Endothelial cell of umbilical vein (primary cell): ENCODE measurements at regions not wholly inside any gene's neighbourhood (a gene's known extent, or its start where the extent isn't known, plus 50 kb on each side); places are given as distances from the start of the nearest gene placed in this dataset.

Experiments used
- BruUV-seq: library from RNA; stranded (reverse); fragments of 400-500 nt; replicated peaks from 2 replicates; lab custom pipeline; 2021; lab: Mats Ljungman, UMichigan
- CTCF ChIA-PET: fragments of 300-600, 350-600 bp; sonication (Branson Sonifier 250); formaldehyde crosslinking; loops from one replicate; lab custom pipeline; 2021; ENCODE audit warnings: antibody characterized with exemption, inconsistent platforms; lab: Charles Lee
- POLR2A ChIA-PET: fragments of 300-600, 350-600 bp; sonication (Branson Sonifier 250); formaldehyde crosslinking; loops from one replicate; lab custom pipeline; 2021; ENCODE audit warnings: antibody characterized with exemption, inconsistent platforms; lab: Charles Lee
- DNase-seq: peaks from one replicate; pipeline ENCODE4 v3.0.0-alpha.2; 2011; ENCODE audit warnings: low read depth, low spot score
- FAIRE-seq: peaks from 2 replicates; lab custom pipeline; 2011; peaks lifted over from hg19 to GRCh38; lab: Jason Lieb, UNC
- H2AFZ ChIP-seq: 2 replicates; pipeline ENCODE4 v1.6.0; 2012; ENCODE audit warnings: low read depth, low read length, control low read depth, inconsistent platforms
- H3K27ac ChIP-seq: 2 replicates; pipeline ENCODE4 v1.5.1; 2011; ENCODE audit warnings: low read depth, mild to moderate bottlenecking, control low read depth, low read length, moderate library complexity; ENCODE audit not compliant: insufficient read depth
- H3K27me3 ChIP-seq, 2 experiments: 2 replicates each; pipeline versions ENCODE4 v1.6.0 to v1.6.1; 2011; ENCODE audit warnings: low read length in 2 of 2, mixed read lengths in 1 of 2; ENCODE audit not compliant: control insufficient read depth in 2 of 2, insufficient read depth in 2 of 2
- H3K36me3 ChIP-seq, 2 experiments: 2 replicates in 1 of 2; 3 replicates in 1 of 2; pipeline ENCODE4 v1.5.1; 2011; ENCODE audit warnings: low read length in 2 of 2, mild to moderate bottlenecking in 1 of 2, moderate library complexity in 1 of 2; ENCODE audit not compliant: control insufficient read depth in 2 of 2, insufficient read depth in 2 of 2; ENCODE audit errors: extremely low read depth in 1 of 2
- H3K4me1 ChIP-seq: 3 replicates; pipeline ENCODE4 v1.5.1; 2011; ENCODE audit warnings: mild to moderate bottlenecking, low read length; ENCODE audit not compliant: control insufficient read depth, insufficient read depth; ENCODE audit errors: extremely low read depth
- H3K4me2 ChIP-seq: 2 replicates; pipeline ENCODE4 v1.6.1; 2011; ENCODE audit warnings: low read length, control low read depth, mixed read lengths; ENCODE audit not compliant: insufficient read depth
- H3K4me3 ChIP-seq, 3 experiments: fragments of 200-600 bp in 1 of 3; sonication (generic), shearing (Covaris generic) in 1 of 3; replicated peaks in 1 of 3; 2 replicates each; pipeline ENCODE4 v1.5.1; 2011 to 2016; ENCODE audit warnings: control low read depth in 3 of 3, low read length in 3 of 3, mild to moderate bottlenecking in 2 of 3, inconsistent platforms in 1 of 3, low read depth in 1 of 3, moderate library complexity in 1 of 3; ENCODE audit not compliant: insufficient read depth in 1 of 3
- H3K79me2 ChIP-seq: 2 replicates; pipeline ENCODE4 v1.6.0; 2012; ENCODE audit warnings: low read length, inconsistent platforms; ENCODE audit not compliant: control insufficient read depth, insufficient read depth
- H3K9ac ChIP-seq: replicated peaks from 2 replicates; pipeline ENCODE3; 2011; ENCODE audit warnings: low read length, control low read depth; ENCODE audit not compliant: insufficient read depth; ENCODE audit errors: extremely low read depth
- H3K9me1 ChIP-seq: replicated peaks from 3 replicates; pipeline ENCODE4 v1.6.0; 2011; ENCODE audit warnings: mild to moderate bottlenecking, low read length; ENCODE audit not compliant: control insufficient read depth, insufficient read depth; ENCODE audit errors: extremely low read depth
- H3K9me3 ChIP-seq: replicated peaks from 2 replicates; pipeline ENCODE4 v1.5.1; 2012; ENCODE audit warnings: low read length, inconsistent platforms; ENCODE audit not compliant: control insufficient read depth, insufficient read depth
- H4K20me1 ChIP-seq: replicated peaks from 2 replicates; pipeline ENCODE3; 2011; ENCODE audit warnings: mild to moderate bottlenecking, low read length; ENCODE audit not compliant: control insufficient read depth, insufficient read depth; ENCODE audit errors: extremely low read depth
- EZH2 ChIP-seq: IDR thresholded peaks from 2 replicates; pipeline ENCODE4 v1.6.1; 2012; ENCODE audit warnings: borderline replicate concordance, low read depth, mild to moderate bottlenecking, moderate library complexity, low read length, inconsistent platforms; ENCODE audit not compliant: severe bottlenecking
- GATA2 ChIP-seq: IDR thresholded peaks from 2 replicates; pipeline ENCODE4 v1.7.0; 2011; ENCODE audit warnings: low read depth, mild to moderate bottlenecking, moderate library complexity, mixed read lengths, low read length; ENCODE audit not compliant: insufficient read length, insufficient read depth
- JUN ChIP-seq: IDR thresholded peaks from 2 replicates; pipeline ENCODE4 v1.6.1; 2011; ENCODE audit warnings: borderline replicate concordance, low read depth; ENCODE audit not compliant: insufficient read length, insufficient read depth
- MAX ChIP-seq: IDR thresholded peaks from 2 replicates; pipeline ENCODE4 v1.6.1; 2011; ENCODE audit not compliant: insufficient read depth, insufficient read length
- POLR2A ChIP-seq: IDR thresholded peaks from 2 replicates; pipeline ENCODE4 v1.6.1; 2012; ENCODE audit warnings: low read depth, mild to moderate bottlenecking, control low read depth, low read length
- POLR2AphosphoS5 ChIP-seq: IDR thresholded peaks from 2 replicates; pipeline ENCODE4 v1.6.1; 2012; ENCODE audit warnings: low read depth, mild to moderate bottlenecking, control low read depth, low read length, moderate library complexity; ENCODE audit not compliant: insufficient read depth
- dilution Hi-C: fragments of 300-500 bp; cut with MboI; formaldehyde crosslinking; loops from one replicate; pipeline ENCODE4 v1.15.0; 2019; ENCODE audit warnings: low sequenced_read_pairs; ENCODE audit not compliant: extremely low pct_ligation_motif_present
- intact Hi-C: fragments of 100-400 bp; cut with micrococcal nuclease; formaldehyde crosslinking; loops from one replicate; pipeline ENCODE4 v1.10.0; 2022

GRCh38 chr12:92416385-92416812 is 270.8 kb upstream of the BTG1 start:
- Histone ChIP-seq H3K9me3 (no peaks in the 10 kb centered on the region), H3K4me3 (no peak overlapping the region), H3K27ac (no peak overlapping the region), H3K27me3 (no peaks in the 10 kb centered on the region), H2AFZ (no peak overlapping the region), H3K9me1 (no peaks in the 10 kb centered on the region), H3K36me3 (no peaks in the 10 kb centered on the region), H3K4me2 (no peak overlapping the region), H3K79me2 (no peaks in the 10 kb centered on the region), H4K20me1 (no peaks in the 10 kb centered on the region), H3K4me1 (peaks cover 11% of the 10 kb centered on the region), H3K9ac (no peak overlapping the region)
- intact Hi-C loops: no loop called here
- dilution Hi-C loops: no loop called here
- TF ChIP-seq EZH2: no peak
- CTCF ChIA-PET: interaction anchor here (0.8 kb wide), 1 partner anchor 1034 kb away, joined by 3 read pairs; no protein-coding TSS in a partner anchor
- POLR2A ChIA-PET: no interaction called here
- DNase-seq (no peak), FAIRE-seq (no peak)
- no TSS peak for BruUV-seq

GRCh38 chr12:92414170-92415070 is 268.8 kb upstream of the BTG1 start:
- intact Hi-C loops: loop anchor here (5.0 kb wide), 1 partner anchor 422 kb away; no protein-coding TSS in a partner anchor
- no peak for FAIRE-seq
- no peaks in the 10 kb centered on the region for H3K79me2 ChIP-seq
- DNase-seq: peak; percentile 7
- CTCF ChIA-PET: interaction anchor here (2.1 kb wide), 1 partner anchor 1033 kb away, joined by 7 read pairs; no protein-coding TSS in a partner anchor
- H3K27ac ChIP-seq: no peak overlapping the region
- H2AFZ ChIP-seq: no peak overlapping the region
- no peaks in the 10 kb centered on the region for H3K9me3 ChIP-seq
- H3K4me2 ChIP-seq: no peak overlapping the region
- no peak overlapping the region for H3K9ac ChIP-seq
- dilution Hi-C loops: no loop called here
- no peaks in the 10 kb centered on the region for H3K27me3 ChIP-seq
- no peaks in the 10 kb centered on the region for H3K9me1 ChIP-seq
- no peaks in the 10 kb centered on the region for H3K36me3 ChIP-seq
- no peak overlapping the region for H3K4me3 ChIP-seq
- H4K20me1 ChIP-seq: no peaks in the 10 kb centered on the region
- BruUV-seq: no TSS peak
- peaks cover 16% of the 10 kb centered on the region for H3K4me1 ChIP-seq
- TF ChIP-seq EZH2 (no peak), POLR2A (no peak), JUN (no peak), GATA2 (no peak), MAX (no peak), POLR2AphosphoS5 (no peak)
- POLR2A ChIA-PET: no interaction called here
